Left hindlimb (tissue), 1 donor: ENCODE measurements at regions not wholly inside any gene's neighbourhood (a gene's known extent, or its start where the extent isn't known, plus 50 kb on each side); places are given as distances from the start of the nearest gene placed in this dataset.

Experiments
- DNase-seq: peaks from one replicate; pipeline ENCODE4 v3.0.0-alpha.2; 2018

DNA sequence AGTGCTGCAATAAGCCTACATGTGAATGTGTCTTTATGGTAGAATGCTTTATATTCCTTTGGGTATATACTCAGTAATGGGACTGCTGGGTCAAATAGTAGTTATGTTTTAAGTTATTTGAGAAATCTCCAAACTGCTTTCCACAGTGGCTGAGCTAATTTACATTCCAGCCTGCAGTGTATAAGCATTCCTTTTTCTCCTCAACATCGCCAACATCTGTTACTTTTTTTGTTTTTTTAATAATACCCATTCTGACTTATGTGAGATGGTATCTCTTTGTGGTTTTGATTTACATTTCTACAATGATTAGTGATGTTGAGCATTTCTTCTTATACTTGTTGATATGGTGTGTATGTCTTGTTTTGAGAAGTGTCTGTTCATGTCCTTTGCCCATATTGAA, 1186.2 kb downstream of the BCL11B start:
- DNase-seq = no peak

DNA sequence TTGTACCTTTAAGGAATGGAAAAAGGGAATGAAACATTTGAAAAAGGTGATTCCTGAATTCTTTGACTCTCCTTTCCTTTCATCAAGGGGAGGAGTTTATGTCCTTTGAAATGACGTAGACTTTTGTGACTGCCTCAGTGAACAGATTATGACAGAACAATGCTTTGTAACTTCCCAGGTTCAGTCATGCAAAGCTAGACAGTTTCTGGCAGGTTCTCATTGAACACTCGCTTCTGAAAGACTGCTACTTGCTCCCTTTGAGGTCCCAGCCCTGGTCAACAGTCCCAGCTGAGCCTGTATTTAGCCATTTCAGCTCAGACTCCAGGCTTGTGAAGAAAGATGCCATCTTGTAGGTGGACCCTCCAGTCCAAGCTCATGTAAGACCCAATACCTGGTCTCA, 1178.9 kb downstream of the BCL11B start:
- DNase-seq = no peak

GRCh38 chr14:98099527-98099926, 1172.5 kb downstream of the BCL11B start:
- DNase-seq = no peak

DNA sequence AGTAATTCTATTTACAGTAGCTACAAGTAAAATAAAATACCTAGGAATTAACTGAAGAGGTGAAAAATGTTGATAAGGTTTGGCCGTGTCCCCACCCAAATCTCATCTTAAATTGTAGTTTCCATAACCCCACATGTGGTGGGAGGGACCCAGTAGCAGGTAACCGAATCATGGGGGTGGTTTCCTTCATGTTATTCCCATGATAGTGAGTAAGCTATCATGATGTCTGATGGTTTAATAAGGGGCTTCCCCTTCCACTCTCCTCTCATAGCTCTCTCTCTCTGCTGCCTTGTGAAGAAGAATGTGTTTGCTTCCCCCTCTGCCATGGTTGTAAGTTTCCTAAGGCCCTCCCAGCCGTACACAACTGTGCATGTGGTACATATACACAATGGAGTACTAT, 1170.7 kb downstream of the BCL11B start:
- no peak for DNase-seq

DNA sequence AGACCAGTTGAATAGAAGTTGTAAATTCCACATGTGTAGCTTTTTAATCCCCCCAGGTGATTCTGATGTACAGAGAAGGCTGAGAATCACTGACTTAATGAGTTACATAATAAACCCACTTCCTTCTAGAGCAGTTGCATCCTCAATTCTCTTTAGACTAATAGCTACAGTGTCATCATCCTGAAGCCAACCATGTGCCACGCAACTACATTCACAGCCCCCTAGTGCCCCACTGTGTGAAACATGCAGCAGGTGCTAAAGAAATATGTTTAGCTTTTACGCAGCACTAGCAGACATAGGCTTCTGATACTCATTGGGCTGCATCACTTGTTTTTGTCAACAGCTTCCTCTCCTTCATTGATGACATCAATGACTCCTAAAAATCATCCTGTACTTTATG, 1168.3 kb downstream of the BCL11B start:
- no peak for DNase-seq

GRCh38 chr14:98109326-98109725, 1162.7 kb downstream of the BCL11B start:
- DNase-seq = no peak

GRCh38 chr14:98112194-98112780, 1159.7 kb downstream of the BCL11B start:
- no peak for DNase-seq

DNA sequence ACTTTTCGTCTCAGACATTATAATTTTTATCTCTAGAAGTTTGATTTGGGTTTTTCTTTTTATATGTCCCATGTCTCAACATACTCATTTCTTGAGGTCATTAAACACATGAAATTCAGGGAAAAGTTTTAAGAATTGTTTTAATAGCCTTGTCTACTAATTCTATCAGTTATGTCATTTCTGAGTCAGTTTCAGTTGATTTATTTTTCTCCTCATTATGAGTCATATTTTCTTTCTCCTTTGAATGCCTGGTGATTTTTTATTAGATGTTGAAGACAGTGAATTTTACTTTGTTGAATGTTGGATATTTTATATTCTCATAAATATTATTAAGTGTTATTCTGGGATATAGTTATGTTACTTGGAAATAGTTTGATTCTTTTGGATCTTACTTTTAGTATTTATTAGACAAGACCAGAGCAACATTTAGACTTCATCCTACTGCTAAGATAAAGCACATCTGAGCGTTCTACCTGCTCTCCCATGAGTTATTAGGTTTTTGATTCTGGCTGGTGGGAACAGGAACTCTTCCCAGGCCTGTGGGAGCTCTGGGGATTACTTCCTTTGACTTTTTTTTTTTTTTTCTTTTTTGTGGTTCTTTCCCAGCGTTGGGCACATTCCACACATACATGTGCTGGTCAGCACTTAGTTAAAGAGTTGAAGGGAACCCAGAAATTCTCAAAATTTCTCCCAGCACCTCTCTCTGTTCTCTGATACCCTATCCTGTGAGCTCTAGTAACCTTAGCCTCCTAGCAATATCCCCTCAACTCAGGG, 1157.7 kb downstream of the BCL11B start:
- no peak for DNase-seq

DNA sequence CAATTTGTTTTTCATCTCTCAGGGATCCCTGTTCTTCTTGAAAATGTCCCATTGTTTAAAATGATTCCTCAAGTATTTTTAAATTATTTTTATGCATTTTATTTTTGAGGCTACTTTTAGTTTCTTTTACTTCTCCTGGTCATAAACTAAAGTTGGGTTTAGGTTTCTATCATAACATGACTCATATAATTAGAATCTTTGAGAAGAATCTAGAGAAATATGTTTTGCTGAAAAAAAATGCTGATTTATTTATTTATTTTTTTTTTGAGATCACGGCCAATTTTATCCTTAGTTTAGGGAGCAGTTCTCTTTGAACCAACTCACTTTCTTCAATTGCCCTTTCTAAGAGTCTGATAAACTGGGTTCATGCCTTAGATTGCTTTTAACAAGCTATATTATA, 1157.1 kb downstream of the BCL11B start:
- DNase-seq = no peak

- no peak for DNase-seq
These were observed 1153.2 kb downstream of the BCL11B start for GRCh38 chr14:98118749-98119148.

GRCh38 chr14:98119739-98120138, 1152.3 kb downstream of the BCL11B start:
- no peak for DNase-seq

DNA sequence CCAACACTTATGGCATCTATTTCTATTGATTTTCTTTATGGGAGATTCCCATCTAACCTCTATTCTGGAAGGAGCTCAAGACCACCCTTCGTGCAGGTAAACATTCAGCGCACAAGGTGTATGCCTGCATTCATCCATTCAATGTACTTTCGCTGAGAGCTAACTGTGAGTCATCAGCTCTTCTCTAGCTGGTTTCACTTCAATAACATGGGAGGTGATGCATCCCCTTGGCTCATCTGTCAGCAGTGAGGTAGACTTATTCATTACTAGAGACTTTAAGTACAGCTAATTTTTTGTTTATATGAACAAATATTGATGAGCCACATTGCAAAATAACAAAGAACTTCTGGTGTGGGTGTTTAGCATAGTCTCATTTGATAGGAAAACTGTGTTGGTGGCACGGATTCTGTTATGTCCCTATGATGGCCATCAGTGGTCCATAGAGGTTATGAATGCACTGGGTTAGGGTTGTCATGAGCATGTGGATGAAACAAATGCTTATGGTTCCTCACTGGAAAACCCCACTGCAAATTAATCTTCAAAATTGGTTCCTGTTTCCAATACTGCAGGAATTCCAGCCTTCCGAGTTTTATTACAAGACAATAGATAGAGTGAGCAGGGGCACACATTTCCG, 1151.0 kb downstream of the BCL11B start:
- DNase-seq = no peak

DNA sequence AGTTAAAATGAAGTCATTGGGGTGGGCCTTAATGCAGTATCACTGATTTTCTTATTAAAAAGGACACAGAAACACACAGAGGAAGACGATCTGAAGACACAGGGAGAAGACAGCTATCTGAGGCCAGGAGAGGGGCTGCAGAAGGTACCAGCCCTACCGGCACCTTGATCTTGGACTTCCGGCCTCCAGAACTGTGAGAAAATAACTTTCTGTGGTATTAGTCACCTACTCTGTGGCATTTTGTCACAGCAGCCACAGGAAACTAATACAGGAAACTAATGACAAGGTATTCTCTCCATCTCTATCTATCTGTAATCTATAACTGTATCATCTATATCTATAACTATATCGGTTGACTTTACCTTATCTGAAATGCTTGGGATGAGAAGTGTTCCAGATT, 1149.5 kb downstream of the BCL11B start:
- DNase-seq = no peak

GRCh38 chr14:98130691-98131090, 1141.3 kb downstream of the BCL11B start:
- DNase-seq = no peak

GRCh38 chr14:98131406-98131805, 1140.6 kb downstream of the BCL11B start:
- no peak for DNase-seq

GRCh38 chr14:98133806-98134205, 1138.2 kb downstream of the BCL11B start:
- no peak for DNase-seq

- no peak for DNase-seq
These were observed 1135.8 kb downstream of the BCL11B start for GRCh38 chr14:98136012-98136789.

- no peak for DNase-seq
These were observed 1134.6 kb downstream of the BCL11B start for GRCh38 chr14:98137131-98138025.

DNA sequence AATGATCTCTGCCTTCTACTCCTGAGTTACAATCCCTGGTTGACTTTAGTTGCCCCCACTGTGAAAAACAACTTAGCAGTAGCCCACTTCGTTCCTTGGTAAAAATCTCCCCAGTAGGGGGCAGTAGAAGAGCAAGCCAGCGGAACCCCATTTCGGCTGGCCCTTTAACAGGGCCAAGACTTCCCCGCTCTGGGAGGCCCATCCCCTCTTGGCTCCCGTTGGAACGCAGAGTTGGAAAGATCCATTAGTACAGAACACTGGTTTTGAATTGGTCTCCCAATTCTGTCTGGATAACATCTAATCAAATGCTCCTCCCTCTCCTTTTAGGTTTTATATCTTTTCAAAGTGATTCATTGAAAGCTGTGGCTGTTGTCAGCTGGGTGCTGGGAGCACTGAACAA, 1133.3 kb downstream of the BCL11B start:
- no peak for DNase-seq

GRCh38 chr14:98140862-98141530, 1131.0 kb downstream of the BCL11B start:
- DNase-seq = no peak

- DNase-seq = no peak
These were observed 1128.4 kb downstream of the BCL11B start for GRCh38 chr14:98143566-98143965.

GRCh38 chr14:98144964-98145363, 1127.0 kb downstream of the BCL11B start:
- DNase-seq = peak; percentile 44
